ENCODE measurements at regions not wholly inside any gene's neighbourhood (a gene's known extent, or its start where the extent isn't known, plus 50 kb on each side); places are given as distances from the start of the nearest gene placed in this dataset.

- TF ChIP-seq RBBP5 (conservative IDR thresholded peaks at IDR 0.05) (no peak), RAD21 (IDR thresholded peaks at IDR 0.05; ENCODE audit: insufficient read depth, low read depth, low read length) (no peak), POLR2A (IDR thresholded peaks at IDR 0.05; ENCODE audit: low read depth, low read length) (no peak), CTCF (IDR thresholded peaks at IDR 0.05 in 2 of 3, conservative IDR thresholded peaks at IDR 0.05 in 1 of 3; ENCODE audit: control insufficient read depth in 2 of 3, extremely low read depth in 1 of 3, insufficient read depth in 1 of 3, low read depth in 3 of 3, low read length in 3 of 3) (no peak), CEBPB (IDR thresholded peaks at IDR 0.05; ENCODE audit: borderline replicate concordance in 1 of 2, low read depth in 2 of 2, low read length in 2 of 2) (no peak), SMAD1 (IDR thresholded peaks at IDR 0.05; ENCODE audit: low read depth, partially characterized antibody) (no peak), NRF1 (conservative IDR thresholded peaks at IDR 0.05; ENCODE audit: low read depth, low read length) (no peak), EZH2 (IDR thresholded peaks at IDR 0.05; ENCODE audit: borderline replicate concordance, control insufficient read depth, low read depth, low read length) (no peak), RUNX3 (IDR thresholded peaks at IDR 0.05; ENCODE audit: low read length) (no peak), ZNF274 (IDR thresholded peaks at IDR 0.05; ENCODE audit: insufficient read depth, insufficient read length) (no peak)
Measured at GRCh38 chr4:182179105-182179504, 64.1 kb upstream of the TENM3 start.

Data from GM12878 (cell line).